ENCODE measurements at regions not wholly inside any gene's neighbourhood (a gene's known extent, or its start where the extent isn't known, plus 50 kb on each side); places are given as distances from the start of the nearest gene placed in this dataset.

DNA sequence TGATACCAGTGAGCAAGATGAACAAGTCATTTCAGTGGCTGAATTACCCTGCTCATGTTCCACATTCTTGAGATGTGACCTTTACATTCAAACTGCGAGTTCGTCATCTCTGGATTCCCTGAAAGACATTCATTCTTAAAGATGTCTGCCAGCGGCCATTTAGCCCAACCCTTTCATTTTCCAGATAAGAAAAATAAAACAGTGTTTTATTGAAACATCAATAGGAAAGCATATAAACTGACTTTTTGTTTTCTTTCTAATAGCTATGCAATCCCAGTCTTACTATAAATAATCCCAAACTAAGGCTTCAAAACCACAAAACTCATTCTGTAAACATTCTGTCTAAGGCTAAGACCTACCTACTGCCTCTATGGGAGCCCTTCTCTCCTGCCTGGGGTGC, 134.0 kb downstream of the SAMD5 start:
- TF ChIP-seq, protein P1, sequence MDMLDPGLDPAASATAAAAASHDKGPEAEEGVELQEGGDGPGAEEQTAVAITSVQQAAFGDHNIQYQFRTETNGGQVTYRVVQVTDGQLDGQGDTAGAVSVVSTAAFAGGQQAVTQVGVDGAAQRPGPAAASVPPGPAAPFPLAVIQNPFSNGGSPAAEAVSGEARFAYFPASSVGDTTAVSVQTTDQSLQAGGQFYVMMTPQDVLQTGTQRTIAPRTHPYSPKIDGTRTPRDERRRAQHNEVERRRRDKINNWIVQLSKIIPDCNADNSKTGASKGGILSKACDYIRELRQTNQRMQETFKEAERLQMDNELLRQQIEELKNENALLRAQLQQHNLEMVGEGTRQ (IDR thresholded peaks at IDR 0.05; ENCODE audit: low read depth, low read length) = no peak
- TF ChIP-seq MAFK (IDR thresholded peaks at IDR 0.05; ENCODE audit: low read depth, low read length) (no peak), CHD1 (IDR thresholded peaks at IDR 0.05; ENCODE audit: low read depth, low read length) (no peak), FOS (IDR thresholded peaks at IDR 0.05; ENCODE audit: low read depth, low read length) (no peak)
- dilution Hi-C loops (cut with HindIII; ENCODE audit: low sequenced_read_pairs, unreplicated experiment) (no loop called here), intact Hi-C loops (cut with micrococcal nuclease) (no loop called here), in situ Hi-C loops (cut with MboI; ENCODE audit: low sequenced_read_pairs) (no loop called here)
- peak overlapping the region; percentile 47; the same call in 1 of the 2 replicates for H3K4me2 ChIP-seq (ENCODE audit: low read depth, low read length)
- peak overlapping the region in 1 of 2 experiments; percentile 75; a peak in 2 of 4 replicates for H4K8ac ChIP-seq (ENCODE audit: low read depth in 2 of 2, low read length in 2 of 2)
- ChIA-PET CTCF (interaction anchor here (0.5 to 1.2 kb wide), 2 partner anchors 9 to 139 kb away, joined by 3 to 5 read pairs; no protein-coding TSS in a partner anchor), POLR2A (ENCODE audit: unreplicated experiment) (no interaction called here)
- H4K91ac ChIP-seq (ENCODE audit: insufficient read depth, low read depth, low read length) = peak overlapping the region; percentile 66; the same call in 1 of the 2 replicates
- peak overlapping the region; percentile 74 for H2BK120ac ChIP-seq (ENCODE audit: low read depth, low read length)
- peak overlapping the region; percentile 64; the same call in 1 of the 2 replicates for H3K27ac ChIP-seq (ENCODE audit: insufficient read depth, low read length)
- no peak overlapping the region for H2AK9ac ChIP-seq (replicated peaks; ENCODE audit: low read depth, low read length, poor library complexity)
- H2AK5ac ChIP-seq (ENCODE audit: low read depth, low read length) = peak overlapping the region; percentile 7; the same call in 1 of the 2 replicates
- H3K56ac ChIP-seq (ENCODE audit: extremely low read depth, insufficient read depth, low read length) = no peak overlapping the region
- H3K4me1 ChIP-seq (ENCODE audit: control insufficient read depth, insufficient read depth, low read length) = peaks cover 5% of the 10 kb centered on the region
- H2BK15ac ChIP-seq (ENCODE audit: low read depth, low read length) = peak overlapping the region; percentile 55; the same call in 1 of the 3 replicates
- ATAC-seq (ENCODE audit: low read depth) (peak; percentile 91), DNase-seq (peak; percentile 85)
- H3K9ac ChIP-seq (ENCODE audit: low read depth, low read length) = no peak overlapping the region
- peak overlapping the region; percentile 77 for H3K4ac ChIP-seq (ENCODE audit: low read depth, low read length)
- no peaks in the 10 kb centered on the region for H3K36me3 ChIP-seq (ENCODE audit: control insufficient read depth, insufficient read depth, low read length)
- no peak overlapping the region; the same call in 1 of the 2 replicates for H3K14ac ChIP-seq (replicated peaks; ENCODE audit: low read depth, low read length)
- H4K5ac ChIP-seq (ENCODE audit: low read depth, low read length) = peak overlapping the region; percentile 3; the same call in 1 of the 2 replicates
- no peaks in the 10 kb centered on the region for H3K9me3 ChIP-seq (ENCODE audit: control insufficient read depth, insufficient read depth, low read length)
- no peaks in the 10 kb centered on the region for H3K79me1 ChIP-seq (ENCODE audit: low read depth in 1 of 2, low read length in 2 of 2)
- BruUV-seq (replicated peaks) = no TSS peak
- no peak overlapping the region for H2AFZ ChIP-seq (replicated peaks; ENCODE audit: low read length, poor library complexity)
- H3K18ac ChIP-seq (ENCODE audit: low read depth, low read length) = peak overlapping the region; percentile 58
- no peak overlapping the region for H3K23ac ChIP-seq (ENCODE audit: low read depth, low read length)
- H2BK20ac ChIP-seq (ENCODE audit: low read depth, low read length) = peak overlapping the region; percentile 69
- H3K9me1 ChIP-seq (ENCODE audit: insufficient read depth, low read length) = peaks cover 5% of the 10 kb centered on the region
- H2BK5ac ChIP-seq (ENCODE audit: low read depth, low read length, poor library complexity, severe bottlenecking) = peak overlapping the region; percentile 61
- WGBS, 2 experiments (ENCODE audit: extremely low coverage in 2 of 2, insufficient read length in 1 of 2) = no CpG with 5 or more reads among the region's 3 CpGs
- H4K20me1 ChIP-seq (ENCODE audit: insufficient read depth, low read length) = no peaks in the 10 kb centered on the region
- no peaks in the 10 kb centered on the region for H3K27me3 ChIP-seq (ENCODE audit: control insufficient read depth, insufficient read depth, low read length)
- H3K4me3 ChIP-seq (ENCODE audit: insufficient read depth, low read depth, low read length) = no peak overlapping the region

All from IMR-90 (cell line).